ENCODE measurements at regions not wholly inside any gene's neighbourhood (a gene's known extent, or its start where the extent isn't known, plus 50 kb on each side); places are given as distances from the start of the nearest gene placed in this dataset.

DNA sequence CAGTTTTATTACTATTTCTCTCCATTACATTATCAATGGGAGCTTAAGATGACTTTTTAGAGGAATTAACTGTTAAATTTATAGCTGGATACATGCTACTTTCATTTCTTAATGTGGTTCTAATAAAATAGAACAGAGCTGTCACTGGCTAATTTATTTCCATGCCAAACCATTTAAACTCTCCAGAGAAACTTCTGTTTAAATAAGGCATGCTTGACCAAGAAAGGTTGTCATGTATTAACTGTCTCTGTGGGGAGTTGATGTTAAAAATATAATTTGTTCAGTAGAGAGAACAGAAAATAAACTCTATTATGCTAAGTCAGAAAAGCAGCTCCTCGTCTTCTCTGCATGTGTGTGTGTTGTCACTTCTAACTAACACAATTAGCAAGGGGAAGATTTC lies 447.4 kb downstream of the SLC16A7 start:
- no peak for TF ChIP-seq CTCF (IDR thresholded peaks at IDR 0.05)
- TF ChIP-seq POLR2A (IDR thresholded peaks at IDR 0.05), result no peak

Data from breast epithelium (tissue), 3 donors.